ENCODE measurements at regions not wholly inside any gene's neighbourhood (a gene's known extent, or its start where the extent isn't known, plus 50 kb on each side); places are given as distances from the start of the nearest gene placed in this dataset.

GRCh38 chrX:14083783-14084182 lies 54.1 kb upstream of the GEMIN8 start:
- TF ChIP-seq CTCF (IDR thresholded peaks at IDR 0.05) (no peak), EZH2 (IDR thresholded peaks at IDR 0.05; ENCODE audit: borderline replicate concordance, insufficient read depth, low read depth, low read length, poor library complexity, severe bottlenecking) (no peak)

All from B cell (primary cell).